CD4-positive, alpha-beta T cell treated with Interleukin-6 at 100 ng/mL for 8 hours (primary cell): ENCODE measurements at regions not wholly inside any gene's neighbourhood (a gene's known extent, or its start where the extent isn't known, plus 50 kb on each side); places are given as distances from the start of the nearest gene placed in this dataset.
"Not testable (repeated sequence)": the region's sequence is repeated elsewhere in the genome, so short reads cannot be mapped to it uniquely, and the experiment has no call there.

ENCODE experiments used
- DNase-seq: peaks from one replicate; pipeline ENCODE4 v3.0.0-alpha.2; 2020; ENCODE audit warnings: mixed read lengths, low spot score

DNA sequence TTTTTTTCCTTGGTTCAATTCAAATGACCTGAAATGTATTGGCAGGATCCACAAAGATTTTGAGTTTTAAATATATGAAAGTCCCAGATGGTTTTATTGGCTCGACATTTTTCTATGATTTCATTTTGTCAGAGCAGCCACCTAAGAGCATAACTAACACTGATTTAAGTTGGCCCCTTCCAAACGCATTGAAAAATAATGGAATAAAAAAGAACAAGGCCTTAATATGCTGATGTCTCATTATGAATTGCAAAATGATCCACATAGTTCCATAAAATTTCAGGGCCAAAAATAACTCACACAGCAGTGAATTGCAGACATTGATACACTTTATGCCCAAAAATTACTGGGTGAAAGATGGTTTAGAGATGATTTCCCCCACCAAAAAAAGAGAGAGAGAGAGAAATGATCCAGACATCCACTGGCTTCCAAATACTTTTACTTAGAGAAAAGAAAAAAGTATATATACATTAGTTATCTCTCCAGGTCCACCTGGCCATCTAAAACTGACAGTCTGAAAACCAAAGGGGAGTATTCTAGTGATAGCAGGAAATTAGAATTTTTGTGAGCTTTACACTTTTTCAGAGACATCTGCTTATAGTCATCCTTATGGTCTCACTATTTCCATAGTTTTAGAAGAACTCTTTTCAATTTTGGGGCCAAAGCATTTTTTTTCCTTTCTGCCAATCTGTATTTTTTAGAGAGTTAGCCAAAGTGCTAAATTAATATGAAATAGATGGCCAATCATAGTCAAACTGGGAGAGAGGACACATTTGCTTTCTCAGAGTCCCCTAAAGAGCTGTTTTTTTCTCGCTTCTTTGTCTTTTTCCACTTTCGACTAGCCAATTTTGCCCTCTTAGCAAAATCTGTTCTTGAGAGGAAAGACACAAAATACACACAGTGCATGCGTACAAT lies 213.5 kb upstream of the RND3 start:
- DNase-seq = no peak

- no peak for DNase-seq
These were observed 211.8 kb upstream of the RND3 start for GRCh38 chr2:150699218-150699617.

- DNase-seq = no peak
These were observed 210.7 kb upstream of the RND3 start for GRCh38 chr2:150698016-150698661.

DNA sequence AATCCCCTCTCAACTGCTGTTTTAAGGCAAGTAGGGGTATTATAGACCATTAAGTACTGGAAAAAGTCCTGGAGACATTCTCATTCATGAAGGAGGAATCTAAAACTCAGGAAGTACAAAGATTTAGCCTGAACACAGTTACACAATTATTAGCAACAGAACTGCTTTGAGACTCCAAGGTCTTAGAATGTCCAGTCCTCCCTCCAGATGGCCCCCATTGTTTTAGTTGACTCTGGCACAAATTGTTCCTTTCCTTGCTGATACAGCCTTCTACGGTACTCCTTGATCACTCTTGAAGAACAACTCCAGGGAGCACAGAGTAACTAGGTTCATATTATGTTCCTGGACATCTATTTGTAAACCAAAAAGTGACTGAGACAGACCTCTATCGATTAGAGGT lies 210.1 kb upstream of the RND3 start:
- DNase-seq = no peak

DNA sequence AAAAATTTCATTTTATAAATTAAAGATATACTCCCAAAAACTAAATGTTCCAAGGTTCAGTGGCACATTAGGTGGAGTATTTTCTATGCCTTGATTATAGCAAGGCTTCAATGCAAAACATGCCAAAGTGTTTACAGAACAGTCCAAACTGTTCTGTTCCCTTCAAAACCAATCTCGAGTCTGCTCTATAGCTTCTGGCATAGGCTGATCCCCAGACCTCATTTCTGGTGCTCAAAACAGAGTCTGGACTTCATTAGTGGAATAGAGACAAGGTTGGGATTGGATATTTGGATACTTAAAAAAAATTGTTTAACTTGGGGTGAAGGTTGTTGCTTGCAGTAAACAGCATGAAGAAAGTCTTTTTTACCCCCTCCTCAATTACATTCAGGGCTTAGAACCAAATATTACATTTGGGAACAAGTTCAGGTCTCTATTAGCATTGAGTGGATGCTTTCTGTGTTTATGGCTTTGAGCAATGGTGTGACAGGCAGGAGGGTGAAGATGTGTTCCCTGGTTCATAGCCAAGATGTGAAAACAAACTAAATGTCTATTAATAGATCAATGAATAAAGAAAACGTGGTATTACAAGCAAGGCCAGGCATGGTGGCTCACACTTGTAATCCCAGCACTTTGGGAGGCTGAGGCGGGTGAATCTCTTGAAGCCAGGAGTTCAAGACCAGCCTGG lies 208.1 kb upstream of the RND3 start:
- no peak for DNase-seq

DNA sequence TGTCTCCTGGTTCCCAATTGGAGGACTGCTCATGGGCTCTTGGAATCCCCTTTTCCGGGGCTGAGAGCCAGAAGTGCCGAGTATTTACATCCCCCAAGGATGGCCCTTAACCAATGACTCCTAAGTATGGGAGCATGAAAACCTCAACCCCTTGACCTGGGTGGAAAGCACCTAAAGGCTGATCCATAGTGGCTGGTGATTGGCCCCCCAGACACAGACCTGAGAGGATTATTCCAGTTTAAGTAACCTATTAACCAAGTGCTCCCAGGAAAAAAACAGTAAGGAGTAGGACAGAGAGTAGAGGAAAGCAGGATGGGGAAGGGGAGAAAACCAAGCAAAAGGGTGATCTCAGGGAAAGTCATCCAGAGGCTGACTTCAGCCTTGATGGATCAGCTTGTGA lies 206.1 kb upstream of the RND3 start:
- DNase-seq = no peak

GRCh38 chr2:150690870-150691269 lies 203.4 kb upstream of the RND3 start:
- DNase-seq = no peak

DNA sequence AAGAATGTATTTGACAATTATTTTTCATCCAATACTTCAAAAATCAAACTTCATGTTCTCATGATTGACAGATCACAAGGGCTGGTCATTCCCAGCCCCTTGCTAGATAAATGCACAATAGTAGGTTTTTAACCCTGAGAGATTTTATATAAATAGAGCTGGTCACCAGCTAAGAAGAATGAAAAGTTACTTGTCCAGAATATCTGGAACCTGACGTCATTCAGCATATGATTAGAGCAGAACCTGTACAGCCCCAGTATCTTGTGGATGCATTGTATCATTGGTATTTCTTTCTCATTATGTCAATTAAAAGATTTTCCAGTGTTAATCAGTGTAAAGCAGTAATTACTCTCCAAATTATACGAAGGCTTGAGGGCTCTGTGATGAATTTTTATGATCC lies 202.8 kb upstream of the RND3 start:
- DNase-seq = no peak

DNA sequence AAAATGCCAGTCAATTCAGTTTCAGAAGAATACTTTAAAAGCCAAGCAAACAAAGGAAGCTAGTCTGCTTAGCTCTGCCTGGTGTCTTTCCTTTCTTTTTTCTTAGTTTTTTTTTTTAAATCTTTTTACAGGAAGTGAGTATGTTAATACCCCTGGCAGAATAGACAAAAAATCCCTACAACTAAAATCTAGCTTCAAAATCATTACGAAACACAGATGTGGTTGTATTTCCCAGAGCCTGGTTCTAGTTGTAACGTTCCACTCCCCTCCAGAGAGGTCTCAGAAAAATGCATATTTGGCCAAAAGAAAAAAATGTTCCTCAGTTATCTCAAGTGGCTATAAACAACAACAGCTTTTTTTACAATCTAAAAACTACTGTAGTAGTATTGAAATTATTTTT lies 202.1 kb upstream of the RND3 start:
- DNase-seq = no peak

GRCh38 chr2:150688016-150688415 lies 200.5 kb upstream of the RND3 start:
- DNase-seq = no peak

GRCh38 chr2:150686391-150686790 lies 198.9 kb upstream of the RND3 start:
- DNase-seq = no peak

DNA sequence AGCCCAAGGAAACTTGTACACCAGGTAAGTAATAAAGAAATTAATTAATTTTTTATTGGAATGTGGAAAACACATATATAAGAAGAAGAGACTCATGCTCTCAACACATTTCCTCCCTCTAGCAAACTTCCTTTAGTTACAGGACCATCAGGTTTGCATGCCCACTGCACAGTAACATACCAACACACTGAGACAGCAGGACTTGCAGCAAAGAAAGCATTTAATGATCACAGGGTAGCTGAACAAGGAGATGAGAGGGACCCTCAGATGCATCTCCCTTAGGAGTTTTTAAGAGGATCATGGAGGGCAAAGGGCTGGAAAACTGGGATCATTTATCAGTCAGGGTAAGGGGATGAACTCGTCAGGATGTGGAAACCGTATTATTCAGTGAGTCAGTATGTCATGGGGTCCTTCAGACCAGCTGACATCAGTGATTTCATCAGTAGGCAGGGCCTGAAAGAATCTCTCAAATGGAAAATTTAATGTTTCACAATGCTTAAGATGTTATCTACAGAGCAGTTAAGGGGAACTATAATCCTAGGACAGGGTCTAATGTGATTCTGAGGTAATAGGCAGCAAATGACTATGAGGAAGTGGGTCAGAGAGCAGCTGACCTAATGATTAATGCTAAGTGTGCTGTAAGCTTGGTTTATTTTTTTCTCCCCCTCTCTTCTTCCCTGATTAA lies 193.8 kb upstream of the RND3 start:
- no peak for DNase-seq

GRCh38 chr2:150679456-150680120 lies 192.1 kb upstream of the RND3 start:
- DNase-seq = no peak

DNA sequence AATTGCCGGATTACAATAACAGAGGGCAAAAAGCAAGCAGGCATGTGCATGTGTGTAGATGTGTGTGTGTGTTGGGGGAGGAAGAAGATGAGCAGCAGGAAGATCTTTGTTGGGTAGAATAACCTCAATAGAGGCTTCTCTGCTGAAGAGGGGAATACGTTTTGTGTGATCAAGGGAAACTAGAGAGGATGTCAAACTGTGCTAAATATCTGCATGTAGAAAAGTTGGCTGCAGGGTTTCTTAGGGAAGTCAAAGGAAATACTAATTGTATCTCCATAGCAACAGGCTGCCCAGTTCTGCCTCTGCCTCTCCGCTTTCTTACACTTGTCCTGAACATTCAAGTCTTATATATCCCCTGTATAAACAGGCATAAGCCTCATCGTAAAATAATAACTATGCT lies 190.1 kb upstream of the RND3 start:
- DNase-seq = no peak

- no peak for DNase-seq
These were observed 189.4 kb upstream of the RND3 start for GRCh38 chr2:150676747-150677383.

- DNase-seq = no peak
These were observed 188.3 kb upstream of the RND3 start for GRCh38 chr2:150675807-150676206.

GRCh38 chr2:150674283-150674682 lies 186.8 kb upstream of the RND3 start:
- DNase-seq = no peak

DNA sequence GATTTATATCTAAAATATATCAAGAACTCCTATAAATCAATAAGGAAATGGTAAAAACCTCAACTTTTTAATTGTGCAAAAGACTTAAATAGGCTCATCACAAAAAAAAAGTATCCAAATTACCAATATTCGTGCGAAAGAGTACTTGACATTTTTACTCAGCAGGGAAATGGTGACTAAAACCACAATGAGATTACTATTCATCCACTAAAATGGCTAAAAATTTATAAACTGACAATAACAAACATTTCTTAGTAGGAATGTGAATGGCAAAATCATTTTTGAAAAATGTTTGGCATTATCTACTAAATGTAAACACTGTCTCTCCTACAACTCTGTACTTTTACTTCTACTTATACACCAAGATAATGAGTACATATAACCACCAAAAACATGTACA lies 184.8 kb upstream of the RND3 start:
- no peak for DNase-seq

GRCh38 chr2:150669492-150669891 lies 182.0 kb upstream of the RND3 start:
- no peak for DNase-seq

GRCh38 chr2:150667039-150667438 lies 179.6 kb upstream of the RND3 start:
- not testable (repeated sequence) for DNase-seq

GRCh38 chr2:150663143-150663542 lies 175.7 kb upstream of the RND3 start:
- DNase-seq = no peak
